NCI-H1417 (cell line): ENCODE measurements at regions not wholly inside any gene's neighbourhood (a gene's known extent, or its start where the extent isn't known, plus 50 kb on each side); places are given as distances from the start of the nearest gene placed in this dataset.

Source experiments
- DNase-seq, 3 experiments: peaks; one replicate each; lab custom pipeline; 2025; lab: John Stamatoyannopoulos, UW

- DNase-seq = no peak
These were observed 649.2 kb downstream of the BRD1 start for GRCh38 chr22:49178246-49179005.

GRCh38 chr22:49177666-49178065 is 650.0 kb downstream of the BRD1 start:
- DNase-seq = no peak

- DNase-seq = no peak
These were observed 650.7 kb downstream of the BRD1 start for GRCh38 chr22:49176956-49177355.

- no peak for DNase-seq
These were observed 657.6 kb downstream of the BRD1 start for GRCh38 chr22:49170053-49170452.

GRCh38 chr22:49169074-49169744 is 658.5 kb downstream of the BRD1 start:
- DNase-seq = no peak

GRCh38 chr22:49168219-49168813 is 659.4 kb downstream of the BRD1 start:
- DNase-seq = no peak

GRCh38 chr22:49166746-49167145 is 660.9 kb downstream of the BRD1 start:
- no peak for DNase-seq

- no peak for DNase-seq
These were observed 661.5 kb downstream of the BRD1 start for GRCh38 chr22:49166211-49166610.

GRCh38 chr22:49164773-49165320 is 662.8 kb downstream of the BRD1 start:
- no peak for DNase-seq

- DNase-seq = no peak
These were observed 663.5 kb downstream of the BRD1 start for GRCh38 chr22:49163960-49164690.

- no peak for DNase-seq
These were observed 664.3 kb downstream of the BRD1 start for GRCh38 chr22:49163258-49163959.

GRCh38 chr22:49162841-49163240 is 664.8 kb downstream of the BRD1 start:
- DNase-seq = no peak

- no peak for DNase-seq
These were observed 666.4 kb downstream of the BRD1 start for GRCh38 chr22:49161002-49161850.

- no peak for DNase-seq
These were observed 667.2 kb downstream of the BRD1 start for GRCh38 chr22:49160261-49161001.

- DNase-seq = no peak
These were observed 668.0 kb downstream of the BRD1 start for GRCh38 chr22:49159711-49160110.

- no peak for DNase-seq
These were observed 668.7 kb downstream of the BRD1 start for GRCh38 chr22:49158741-49159564.

GRCh38 chr22:49157529-49158339 is 669.9 kb downstream of the BRD1 start:
- DNase-seq = no peak

GRCh38 chr22:49156662-49157285 is 670.9 kb downstream of the BRD1 start:
- DNase-seq = peak; percentile 0 to 72 (median 30)
